ENCODE measurements at regions not wholly inside any gene's neighbourhood (a gene's known extent, or its start where the extent isn't known, plus 50 kb on each side); places are given as distances from the start of the nearest gene placed in this dataset.
"Not testable (repeated sequence)": the region's sequence is repeated elsewhere in the genome, so short reads cannot be mapped to it uniquely, and the experiment has no call there.

DNA sequence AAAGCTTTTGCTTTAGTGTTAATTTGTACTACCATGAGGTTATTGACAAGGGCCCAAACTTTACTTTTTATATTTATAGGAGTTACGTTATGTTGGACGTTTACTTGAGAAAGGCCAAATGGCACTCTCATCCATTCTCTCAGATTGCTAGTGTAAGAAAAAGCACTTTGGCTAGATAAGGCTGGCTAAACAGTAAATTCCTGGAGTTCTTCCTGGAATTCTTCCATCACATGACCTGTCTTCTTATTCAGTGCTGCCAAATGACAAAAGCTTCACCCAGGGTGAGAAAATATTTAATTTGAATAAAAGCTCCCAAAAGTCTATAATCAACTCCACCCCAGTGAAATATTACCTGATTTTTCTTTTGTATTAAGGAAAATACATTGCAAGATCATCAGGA lies 1568.9 kb upstream of the ACO1 start:
- in situ Hi-C loops (cut with HindIII; ENCODE audit: low pct_unique_long_range_greater_than_20kb, low sequenced_read_pairs) = no loop called here
- no peak for DNase-seq (ENCODE audit: low read depth)

DNA sequence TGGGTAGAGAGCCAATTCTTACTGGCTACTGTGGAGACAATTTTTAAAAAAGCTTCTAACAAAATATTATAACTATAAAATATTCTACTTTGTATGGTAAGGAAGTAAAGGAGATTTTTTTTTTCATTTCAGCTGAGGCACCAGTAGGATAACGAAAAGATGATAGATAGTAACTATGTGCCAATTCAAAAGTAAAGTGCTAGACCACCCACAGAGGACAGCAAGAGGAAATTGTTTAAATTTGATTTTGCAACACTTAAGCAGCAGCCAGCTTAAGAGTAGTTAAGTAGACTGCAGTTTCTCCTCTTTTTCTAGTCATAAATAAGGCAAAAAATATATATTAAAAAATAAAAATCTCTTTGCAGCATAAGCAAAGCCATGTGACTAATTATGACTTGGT lies 1539.3 kb upstream of the ACO1 start:
- DNase-seq (ENCODE audit: low read depth) = no peak
- in situ Hi-C loops (cut with HindIII; ENCODE audit: low pct_unique_long_range_greater_than_20kb, low sequenced_read_pairs) = no loop called here

DNA sequence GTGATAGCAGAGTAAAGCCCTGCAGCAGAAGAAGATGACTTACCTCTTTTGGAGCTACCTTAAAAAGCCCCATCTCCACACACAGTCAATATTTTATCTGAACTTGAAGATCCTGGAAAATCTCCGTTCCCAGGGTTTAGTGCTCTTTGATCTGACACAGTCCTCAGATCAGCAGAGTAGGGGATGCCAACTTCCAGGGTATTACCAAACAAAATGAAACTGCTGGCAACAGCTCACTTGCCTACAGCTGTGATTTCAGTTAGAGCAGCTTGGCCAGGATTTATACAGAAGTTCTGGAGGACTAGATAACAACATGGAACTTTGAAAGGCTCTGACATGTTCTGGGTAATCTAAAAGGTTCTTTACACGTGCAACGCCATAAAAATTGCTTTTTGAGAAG lies 1537.8 kb upstream of the ACO1 start:
- no peak for DNase-seq (ENCODE audit: low read depth)
- in situ Hi-C loops (cut with HindIII; ENCODE audit: low pct_unique_long_range_greater_than_20kb, low sequenced_read_pairs) = no loop called here

DNA sequence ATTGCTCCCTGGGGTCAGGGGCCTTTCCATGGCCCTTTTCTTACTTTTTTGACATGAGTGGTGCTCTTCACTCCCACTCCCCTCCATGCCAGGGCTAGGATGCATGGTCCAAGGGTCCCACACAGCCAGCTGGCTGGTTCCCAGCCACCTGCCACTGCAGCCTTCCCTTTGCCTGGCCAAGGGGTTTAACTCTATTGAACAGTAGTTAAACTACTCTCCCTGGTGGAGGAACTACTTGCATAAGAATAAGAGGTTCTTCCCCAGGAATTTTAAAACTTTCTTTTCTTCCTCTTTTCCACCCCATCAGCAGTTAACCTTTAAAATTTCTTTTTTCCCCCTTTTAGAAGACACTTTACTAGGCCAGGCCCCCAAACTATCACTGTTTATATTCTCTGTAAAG lies 1532.8 kb upstream of the ACO1 start:
- in situ Hi-C loops (cut with HindIII; ENCODE audit: low pct_unique_long_range_greater_than_20kb, low sequenced_read_pairs) = no loop called here
- DNase-seq (ENCODE audit: low read depth) = no peak

DNA sequence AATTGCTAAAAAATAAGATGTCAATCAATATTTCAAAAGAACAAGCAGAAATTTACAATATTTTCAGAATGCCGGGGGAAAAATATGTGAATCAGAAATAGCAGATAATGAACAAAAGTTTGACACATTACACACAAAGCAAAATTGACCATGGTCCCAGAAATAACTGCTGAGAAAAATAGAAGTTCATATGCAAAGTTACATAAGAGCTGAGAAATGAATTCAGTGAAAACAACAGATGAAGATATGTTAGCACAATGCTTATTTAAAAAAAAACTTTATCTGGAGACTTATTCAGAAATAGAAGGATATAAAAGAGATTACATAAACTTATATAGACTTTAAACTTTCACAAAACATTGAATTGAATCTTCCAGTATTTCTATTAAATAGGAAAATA lies 1483.7 kb upstream of the ACO1 start:
- DNase-seq (ENCODE audit: low read depth) = no peak
- in situ Hi-C loops (cut with HindIII; ENCODE audit: low pct_unique_long_range_greater_than_20kb, low sequenced_read_pairs) = no loop called here

DNA sequence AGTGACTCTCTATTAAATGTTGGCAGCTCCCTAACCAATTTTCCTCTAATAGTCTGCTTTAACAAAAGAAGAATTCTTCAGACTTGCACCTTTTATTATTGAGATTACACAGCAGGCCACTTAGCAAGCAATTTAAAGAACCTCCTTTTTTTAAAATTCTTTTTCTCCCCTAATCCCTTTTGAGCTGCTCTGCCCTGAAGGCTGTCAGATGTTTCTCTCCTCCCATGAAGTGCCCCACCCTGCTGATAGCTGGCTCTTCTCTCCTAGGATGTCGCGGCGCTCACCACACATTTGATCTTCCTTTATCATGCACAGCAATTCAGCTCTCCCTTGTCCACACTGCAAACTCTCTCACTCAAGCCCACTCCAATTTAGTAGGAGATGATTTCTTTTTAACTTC lies 1471.1 kb upstream of the ACO1 start:
- DNase-seq (ENCODE audit: low read depth) = no peak
- in situ Hi-C loops (cut with HindIII; ENCODE audit: low pct_unique_long_range_greater_than_20kb, low sequenced_read_pairs) = no loop called here

DNA sequence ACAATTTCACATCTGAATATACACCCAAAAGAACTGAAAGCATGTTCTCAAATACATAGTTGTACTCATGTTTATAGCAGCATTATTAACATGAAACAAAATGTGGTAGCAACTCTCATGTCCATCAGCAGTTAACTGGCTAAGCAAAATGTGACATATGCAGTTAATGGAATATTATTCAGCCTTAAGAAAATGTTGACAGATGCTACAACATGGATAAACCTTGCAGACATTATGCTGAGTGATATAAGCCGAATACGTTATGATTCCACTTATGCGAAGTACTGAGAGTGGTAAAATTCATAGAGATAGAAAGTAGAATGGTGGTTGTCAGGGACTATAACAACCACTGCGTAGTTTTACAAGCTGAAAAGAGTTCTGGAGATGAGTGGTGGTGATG lies 1469.0 kb upstream of the ACO1 start:
- in situ Hi-C loops (cut with HindIII; ENCODE audit: low pct_unique_long_range_greater_than_20kb, low sequenced_read_pairs) = no loop called here
- no peak for DNase-seq (ENCODE audit: low read depth)

DNA sequence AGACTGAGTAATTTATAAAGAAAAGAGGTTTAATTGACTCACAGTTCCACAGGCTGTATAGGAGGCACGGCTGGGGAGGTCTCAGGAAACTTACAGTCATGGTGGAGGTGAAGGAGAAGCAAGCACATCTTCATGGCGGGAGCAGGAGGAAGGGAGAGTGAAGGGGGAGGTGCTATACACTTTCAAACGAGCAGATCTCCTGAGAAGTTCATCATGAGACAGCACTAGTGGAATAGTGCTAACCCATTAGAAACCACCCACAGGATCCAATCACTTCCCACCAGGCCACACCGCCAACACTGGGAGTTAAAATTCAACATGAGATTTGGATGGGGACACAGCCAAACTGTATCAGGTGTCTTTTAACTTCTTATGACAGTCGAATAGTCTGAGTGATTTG lies 1459.3 kb upstream of the ACO1 start:
- DNase-seq (ENCODE audit: low read depth) = no peak

DNA sequence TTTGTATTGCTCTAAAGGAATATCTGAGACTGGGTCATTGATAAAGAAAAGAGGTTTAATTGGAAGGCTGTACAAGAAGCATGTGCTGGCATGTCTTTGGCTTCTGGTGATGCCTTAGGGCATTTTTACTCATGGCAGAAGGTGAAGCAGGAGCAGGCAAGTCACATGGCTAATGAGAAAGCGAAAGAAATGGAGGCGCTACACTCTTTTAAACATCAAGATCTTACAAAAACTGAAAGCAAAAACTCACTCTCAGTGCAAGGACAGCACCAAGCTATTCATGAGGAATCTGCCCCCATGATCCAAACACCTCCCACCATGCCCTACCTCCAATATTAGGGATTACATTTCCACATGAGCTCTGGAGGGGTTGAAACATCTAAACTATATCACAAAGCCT lies 1458.8 kb upstream of the ACO1 start:
- in situ Hi-C loops (cut with HindIII; ENCODE audit: low pct_unique_long_range_greater_than_20kb, low sequenced_read_pairs) = no loop called here
- no peak for DNase-seq (ENCODE audit: low read depth)

More for the DNA sequence above, 1459.3 kb upstream of the ACO1 start:
- in situ Hi-C loops (cut with HindIII; ENCODE audit: low pct_unique_long_range_greater_than_20kb, low sequenced_read_pairs) = no loop called here

DNA sequence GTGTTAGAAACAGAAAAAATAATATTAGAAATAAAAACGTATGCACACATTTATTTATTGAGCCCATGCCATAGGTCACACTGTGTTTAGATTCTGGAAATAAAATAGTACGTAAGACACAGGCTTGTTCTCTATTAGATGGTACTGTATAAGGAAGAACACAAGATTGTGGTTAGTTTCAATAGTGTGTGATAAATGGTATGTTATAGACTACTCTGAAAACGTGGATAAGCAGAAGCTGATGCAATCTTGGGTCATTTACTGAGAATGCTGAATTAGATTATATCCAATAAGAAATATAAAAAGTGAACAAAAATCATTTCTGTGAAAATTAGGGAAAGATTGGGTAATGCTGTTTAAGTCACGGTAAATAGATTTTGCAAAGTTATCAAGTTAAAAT lies 1456.4 kb upstream of the ACO1 start:
- in situ Hi-C loops (cut with HindIII; ENCODE audit: low pct_unique_long_range_greater_than_20kb, low sequenced_read_pairs) = no loop called here
- DNase-seq (ENCODE audit: low read depth) = no peak

DNA sequence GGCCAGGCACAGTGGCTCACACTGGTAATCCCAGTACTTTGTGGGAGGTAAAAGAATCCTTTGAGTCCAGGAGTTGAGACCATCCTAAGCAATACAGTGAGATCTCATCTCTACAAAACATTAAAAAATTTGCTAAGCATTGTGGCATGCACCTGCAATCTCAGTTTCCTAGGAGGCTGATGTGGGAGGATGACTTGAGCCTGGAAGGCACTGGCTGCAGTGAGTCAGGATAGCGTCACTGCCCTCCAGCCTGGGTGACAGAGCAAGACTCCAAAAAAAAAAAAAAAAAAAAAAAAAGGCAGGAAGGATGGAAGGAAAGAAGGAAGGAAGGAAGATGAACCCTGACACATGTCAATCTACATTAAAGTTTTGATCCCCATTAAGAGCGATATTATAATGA lies 1452.2 kb upstream of the ACO1 start:
- in situ Hi-C loops (cut with HindIII; ENCODE audit: low pct_unique_long_range_greater_than_20kb, low sequenced_read_pairs) = no loop called here
- peak; percentile 61 for DNase-seq (ENCODE audit: low read depth)

DNA sequence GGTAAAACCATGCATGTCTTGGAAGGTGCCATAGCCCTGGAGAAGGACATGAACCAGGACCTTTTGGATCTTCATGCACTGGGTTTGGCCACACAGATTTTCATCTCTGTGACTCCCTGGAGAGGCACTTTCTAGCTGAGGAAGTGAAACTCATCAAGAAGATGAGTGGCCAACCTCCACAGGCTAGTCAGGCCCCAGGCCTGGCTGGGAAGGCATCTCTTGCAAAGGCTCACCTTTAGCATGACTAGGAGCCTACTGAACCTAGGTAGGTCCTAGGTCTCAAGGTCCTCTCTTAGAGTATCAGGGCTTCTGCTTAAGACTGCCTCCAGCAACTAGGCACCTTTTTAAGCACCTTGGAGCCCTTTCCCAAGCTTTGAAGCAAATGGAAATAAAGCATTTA lies 1448.7 kb upstream of the ACO1 start:
- in situ Hi-C loops (cut with HindIII; ENCODE audit: low pct_unique_long_range_greater_than_20kb, low sequenced_read_pairs) = no loop called here
- DNase-seq (ENCODE audit: low read depth) = no peak

DNA sequence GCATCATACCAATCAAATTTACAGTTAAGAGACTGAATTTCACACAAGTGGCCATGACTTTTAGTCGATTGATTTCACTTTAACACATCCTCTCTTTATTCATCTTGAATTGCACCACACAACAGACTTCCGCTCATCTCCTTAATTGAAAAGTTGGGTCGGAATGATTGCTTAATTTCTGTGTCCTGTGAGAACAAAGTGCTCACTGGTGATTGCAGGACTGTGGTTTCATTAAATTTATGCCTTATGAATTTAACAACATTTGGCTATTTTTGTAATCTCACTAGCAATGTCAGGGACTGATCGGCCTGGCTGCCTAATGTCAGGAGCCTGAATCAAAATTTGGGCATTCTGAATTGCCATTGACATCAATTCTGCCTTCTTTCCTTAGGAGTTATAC lies 1447.3 kb upstream of the ACO1 start:
- DNase-seq (ENCODE audit: low read depth) = no peak
- in situ Hi-C loops (cut with HindIII; ENCODE audit: low pct_unique_long_range_greater_than_20kb, low sequenced_read_pairs) = no loop called here

DNA sequence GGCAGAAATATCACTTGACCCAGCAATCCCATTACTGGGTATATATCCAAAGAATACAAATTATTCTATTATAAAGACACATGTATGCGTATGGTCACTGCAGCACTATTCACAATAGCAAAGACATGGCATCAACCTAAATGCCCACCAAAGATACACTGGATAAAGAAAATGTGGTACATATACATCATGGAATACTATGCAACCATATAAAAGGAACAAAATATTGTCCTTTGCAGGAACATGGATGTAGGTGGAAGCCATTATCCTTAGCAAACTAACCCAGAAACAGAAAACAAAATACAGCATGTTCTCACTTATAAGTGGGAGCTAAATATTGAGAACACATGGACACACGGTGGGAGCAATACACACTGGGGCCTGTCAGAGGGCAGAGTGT lies 1441.6 kb upstream of the ACO1 start:
- DNase-seq (ENCODE audit: low read depth); in situ Hi-C loops (cut with HindIII; ENCODE audit: low pct_unique_long_range_greater_than_20kb, low sequenced_read_pairs): not testable (repeated sequence)

DNA sequence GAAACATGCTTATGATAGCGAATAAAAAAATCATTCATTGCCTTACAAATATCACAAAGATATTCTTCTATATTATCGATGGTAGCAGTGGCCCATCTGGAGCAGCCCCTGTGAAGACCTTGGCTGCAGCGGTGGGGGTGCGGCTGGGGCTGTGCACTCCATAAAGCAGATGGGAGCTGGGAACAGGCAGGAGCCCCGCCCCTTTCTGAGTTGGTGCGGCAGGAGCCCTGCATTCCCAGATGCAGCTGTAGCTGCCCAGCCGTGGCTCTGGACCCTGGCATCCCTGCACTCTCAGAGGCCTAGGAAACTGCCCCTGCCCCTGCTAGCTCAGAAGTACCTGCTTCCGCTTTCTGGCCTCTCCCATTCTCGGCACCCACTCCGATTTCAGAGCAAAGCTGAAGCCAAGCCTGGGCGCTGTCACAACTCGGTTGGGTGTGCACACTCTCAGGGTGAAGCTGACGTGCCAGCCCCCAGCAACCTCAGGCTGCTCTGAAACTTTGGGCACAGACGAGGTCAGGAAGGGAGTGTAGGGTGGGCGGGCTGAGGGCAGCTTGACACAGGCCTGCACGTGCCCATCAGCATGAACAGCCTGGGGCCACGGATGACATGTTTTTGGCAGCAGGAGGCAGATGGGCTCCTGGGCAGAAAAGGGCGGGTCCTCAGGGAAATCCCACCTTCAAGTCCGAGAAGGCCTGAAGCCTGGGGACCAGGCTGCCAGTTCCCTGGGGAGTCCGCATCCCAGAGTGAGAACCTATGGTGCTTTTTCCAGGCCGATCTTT lies 1440.8 kb upstream of the ACO1 start:
- DNase-seq (ENCODE audit: low read depth) = no peak
- in situ Hi-C loops (cut with HindIII; ENCODE audit: low pct_unique_long_range_greater_than_20kb, low sequenced_read_pairs) = no loop called here

DNA sequence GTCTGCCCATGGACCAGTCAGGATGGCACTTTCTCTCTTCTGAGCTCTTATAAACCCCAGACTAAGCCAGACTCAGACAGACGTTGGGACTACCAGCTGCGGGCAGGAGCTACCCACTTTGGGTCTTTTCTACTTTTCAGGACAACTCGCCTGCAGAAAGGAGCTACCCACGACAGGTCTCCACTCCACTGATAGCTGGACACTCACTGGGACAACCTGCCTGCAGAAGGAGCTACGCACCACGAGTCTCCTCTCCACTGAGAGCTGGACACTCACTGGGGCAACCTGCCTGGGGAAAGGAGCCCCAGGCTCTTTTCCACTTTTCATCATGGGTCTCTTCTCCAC lies 1440.2 kb upstream of the ACO1 start:
- DNase-seq (ENCODE audit: low read depth) = no peak
- in situ Hi-C loops (cut with HindIII; ENCODE audit: low pct_unique_long_range_greater_than_20kb, low sequenced_read_pairs) = no loop called here

DNA sequence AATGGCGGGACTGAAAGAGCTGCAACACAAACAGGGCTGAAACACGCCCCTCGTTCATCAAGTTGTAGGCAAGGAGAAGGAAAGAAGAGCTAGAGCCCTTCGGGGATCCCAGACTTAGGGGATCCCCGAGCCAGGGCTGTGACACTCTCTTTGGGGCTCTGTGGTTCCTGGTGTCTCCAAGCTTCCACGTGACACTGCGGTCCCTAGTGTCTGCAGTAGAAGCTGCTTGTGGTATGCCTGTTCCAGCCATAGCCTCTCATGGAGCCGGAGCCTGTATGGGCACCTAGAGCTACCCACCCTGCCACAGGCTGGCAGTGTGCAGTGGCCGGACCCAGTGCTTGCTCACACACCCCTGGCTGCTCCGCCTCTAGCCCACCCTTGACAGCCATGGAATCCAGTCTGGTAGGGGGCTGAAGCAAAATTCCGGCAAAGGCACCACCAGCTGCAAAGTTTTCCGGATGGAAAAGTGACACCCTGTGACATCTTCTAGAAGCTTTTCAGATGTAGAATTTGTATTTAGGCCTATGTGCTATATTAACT lies 1439.6 kb upstream of the ACO1 start:
- in situ Hi-C loops (cut with HindIII; ENCODE audit: low pct_unique_long_range_greater_than_20kb, low sequenced_read_pairs) = no loop called here
- DNase-seq (ENCODE audit: low read depth) = no peak

DNA sequence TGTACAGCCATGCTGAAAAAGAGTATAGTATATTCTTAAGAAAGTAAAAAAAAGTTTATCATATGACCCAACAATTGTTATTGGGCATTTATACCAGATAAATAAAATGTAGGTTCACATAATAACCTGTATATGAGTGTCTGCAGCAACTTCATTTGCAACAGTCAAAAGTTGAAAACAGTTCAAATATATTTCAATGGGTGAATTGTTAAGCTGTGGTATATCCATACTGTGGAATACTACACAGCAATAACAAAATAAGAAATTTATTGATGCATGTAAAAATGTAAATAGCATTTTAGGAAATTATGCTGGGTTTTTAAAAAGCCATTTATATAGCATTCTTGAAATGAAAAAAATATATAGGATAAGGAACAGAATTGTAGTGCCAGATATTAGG lies 1420.1 kb upstream of the ACO1 start:
- in situ Hi-C loops (cut with HindIII; ENCODE audit: low pct_unique_long_range_greater_than_20kb, low sequenced_read_pairs) = no loop called here
- DNase-seq (ENCODE audit: low read depth) = no peak

DNA sequence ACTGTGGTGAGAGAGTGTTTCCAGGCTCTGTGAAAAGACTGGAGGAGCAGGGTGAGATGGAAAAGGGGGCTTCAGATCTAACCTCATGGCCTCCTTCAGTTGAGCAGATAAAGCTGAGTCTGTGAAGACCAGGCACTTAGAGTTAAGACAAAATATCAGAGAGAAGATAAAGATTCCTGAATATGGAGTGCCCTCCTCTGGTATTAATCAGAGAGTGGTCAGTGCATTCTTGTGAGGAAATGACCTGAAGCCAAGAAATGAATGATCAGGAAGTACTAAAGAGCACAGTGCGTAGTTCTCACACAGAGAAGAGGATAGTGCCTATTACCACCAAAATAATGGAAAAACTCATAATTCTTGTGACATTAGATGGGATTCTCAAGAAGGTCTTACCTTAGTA lies 1417.0 kb upstream of the ACO1 start:
- in situ Hi-C loops (cut with HindIII; ENCODE audit: low pct_unique_long_range_greater_than_20kb, low sequenced_read_pairs) = no loop called here

DNA sequence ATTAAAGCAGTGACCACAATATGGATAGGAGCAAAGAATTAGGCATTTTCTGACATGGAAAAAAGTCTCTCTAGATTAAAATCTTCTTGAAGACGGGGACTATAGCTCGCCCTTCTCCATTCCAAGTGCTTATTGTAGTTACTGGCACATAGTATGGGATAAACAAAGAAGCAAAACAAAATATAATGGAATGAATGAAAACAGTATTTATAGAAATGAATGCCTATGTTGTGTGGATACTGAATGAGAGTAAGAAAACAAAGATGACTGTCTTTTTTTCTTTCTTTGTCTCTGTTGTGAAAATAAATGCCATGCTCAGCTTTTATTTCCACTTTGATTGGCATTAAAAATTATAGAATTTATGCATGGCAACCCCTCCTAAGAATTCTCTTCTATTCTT lies 1414.3 kb upstream of the ACO1 start:
- no peak for DNase-seq (ENCODE audit: low read depth)
- in situ Hi-C loops (cut with HindIII; ENCODE audit: low pct_unique_long_range_greater_than_20kb, low sequenced_read_pairs) = no loop called here

More for the DNA sequence above, 1417.0 kb upstream of the ACO1 start:
- peak; percentile 45 for DNase-seq (ENCODE audit: low read depth)

Data from Caki2 (cell line).